ENCODE measurements at regions not wholly inside any gene's neighbourhood (a gene's known extent, or its start where the extent isn't known, plus 50 kb on each side); places are given as distances from the start of the nearest gene placed in this dataset.

DNA sequence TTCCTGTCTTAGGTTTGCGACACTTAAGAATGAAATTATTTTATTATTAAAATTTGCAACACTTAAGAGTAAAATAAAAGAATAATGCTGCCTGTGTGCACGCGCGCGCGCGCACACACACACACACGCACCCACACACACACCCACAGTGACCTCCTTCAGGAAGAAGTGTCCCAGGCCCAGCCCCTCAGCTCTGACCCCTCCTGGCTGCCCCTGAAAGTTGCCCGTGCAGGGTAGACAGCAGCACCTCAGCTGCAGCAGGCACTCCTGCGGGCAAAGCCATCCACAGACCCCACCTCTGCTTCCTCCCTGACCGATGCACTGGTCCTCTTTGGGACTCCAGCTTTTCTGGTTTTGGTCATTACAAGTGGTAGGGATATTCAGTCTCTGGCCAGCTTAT, 478.2 kb downstream of the NTRK3 start:
- TF ChIP-seq, protein P1, sequence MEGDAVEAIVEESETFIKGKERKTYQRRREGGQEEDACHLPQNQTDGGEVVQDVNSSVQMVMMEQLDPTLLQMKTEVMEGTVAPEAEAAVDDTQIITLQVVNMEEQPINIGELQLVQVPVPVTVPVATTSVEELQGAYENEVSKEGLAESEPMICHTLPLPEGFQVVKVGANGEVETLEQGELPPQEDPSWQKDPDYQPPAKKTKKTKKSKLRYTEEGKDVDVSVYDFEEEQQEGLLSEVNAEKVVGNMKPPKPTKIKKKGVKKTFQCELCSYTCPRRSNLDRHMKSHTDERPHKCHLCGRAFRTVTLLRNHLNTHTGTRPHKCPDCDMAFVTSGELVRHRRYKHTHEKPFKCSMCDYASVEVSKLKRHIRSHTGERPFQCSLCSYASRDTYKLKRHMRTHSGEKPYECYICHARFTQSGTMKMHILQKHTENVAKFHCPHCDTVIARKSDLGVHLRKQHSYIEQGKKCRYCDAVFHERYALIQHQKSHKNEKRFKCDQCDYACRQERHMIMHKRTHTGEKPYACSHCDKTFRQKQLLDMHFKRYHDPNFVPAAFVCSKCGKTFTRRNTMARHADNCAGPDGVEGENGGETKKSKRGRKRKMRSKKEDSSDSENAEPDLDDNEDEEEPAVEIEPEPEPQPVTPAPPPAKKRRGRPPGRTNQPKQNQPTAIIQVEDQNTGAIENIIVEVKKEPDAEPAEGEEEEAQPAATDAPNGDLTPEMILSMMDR (conservative IDR thresholded peaks at IDR 0.05; ENCODE audit: low read length), result no peak
- no peak for TF ChIP-seq EZH2phosphoT487 (IDR thresholded peaks at IDR 0.05; ENCODE audit: borderline replicate concordance, low read depth, low read length)

All from OCI-LY7 (cell line).